GM19468 (cell line): ENCODE measurements at regions not wholly inside any gene's neighbourhood (a gene's known extent, or its start where the extent isn't known, plus 50 kb on each side); places are given as distances from the start of the nearest gene placed in this dataset.
A peak's percentile ranks its signal among the peaks of the same experiment; 100 is the strongest.
"Not testable (repeated sequence)": the region's sequence is repeated elsewhere in the genome, so short reads cannot be mapped to it uniquely, and the experiment has no call there.

Source experiments
- ATAC-seq: cut with Tn5 transposase; IDR thresholded peaks from one replicate; pipeline ENCODE4 v1.9.1; 2021; ENCODE audit warnings: mild to moderate bottlenecking, moderate library complexity, moderate number of reproducible peaks; ENCODE audit not compliant: unreplicated experiment; ENCODE audit errors: extremely low read depth

- no peak for ATAC-seq
Observed at GRCh38 chr3:87796843-87797185, 262.0 kb downstream of the CGGBP1 start.

GRCh38 chr3:87796137-87796842 lies 262.5 kb downstream of the CGGBP1 start:
- ATAC-seq = no peak

DNA sequence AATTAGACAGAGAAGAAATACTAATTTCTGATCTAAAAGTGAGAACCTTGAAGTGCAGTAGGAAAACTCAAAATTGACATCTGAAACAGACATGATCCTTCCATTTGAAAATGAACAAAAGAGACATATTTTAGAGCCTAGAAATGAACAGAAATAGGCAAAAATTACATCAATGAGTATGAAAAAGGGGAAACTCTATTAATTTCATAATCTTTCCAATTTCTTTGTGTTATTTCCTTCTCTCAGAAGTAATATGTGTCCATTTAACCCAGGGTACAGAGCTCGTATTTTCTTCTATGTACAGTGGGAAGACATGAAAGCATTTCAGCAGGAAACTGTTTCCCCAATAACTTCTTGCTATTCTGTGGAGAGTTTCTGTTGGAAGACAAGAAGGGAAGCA lies 263.1 kb downstream of the CGGBP1 start:
- ATAC-seq = no peak

DNA sequence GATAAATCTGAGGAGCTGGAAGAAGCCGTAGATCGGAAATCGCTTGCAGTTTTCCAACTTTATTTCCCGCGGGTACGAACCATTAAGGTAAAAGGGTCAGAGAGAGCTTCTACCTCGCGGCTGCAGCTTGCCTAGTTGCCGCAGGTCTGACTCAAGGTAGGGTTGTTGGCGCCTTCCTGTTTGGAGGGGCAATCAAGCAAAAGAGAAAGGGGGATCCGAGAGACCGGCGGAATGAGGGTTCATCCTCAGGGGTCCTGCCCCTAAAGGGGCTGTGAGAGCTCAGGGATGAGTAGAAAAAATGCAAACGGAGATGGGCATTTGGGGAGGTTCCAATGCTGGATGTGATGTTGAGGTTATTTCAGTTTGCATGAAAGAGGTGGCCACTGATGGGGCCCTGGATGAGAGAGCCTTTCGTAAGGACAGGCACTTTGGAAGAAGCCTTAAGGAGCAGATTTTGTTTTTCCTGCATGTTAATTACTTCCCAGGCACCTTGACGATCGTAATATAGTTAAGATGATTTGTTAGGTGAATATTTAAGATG lies 265.4 kb downstream of the CGGBP1 start:
- ATAC-seq = no peak

DNA sequence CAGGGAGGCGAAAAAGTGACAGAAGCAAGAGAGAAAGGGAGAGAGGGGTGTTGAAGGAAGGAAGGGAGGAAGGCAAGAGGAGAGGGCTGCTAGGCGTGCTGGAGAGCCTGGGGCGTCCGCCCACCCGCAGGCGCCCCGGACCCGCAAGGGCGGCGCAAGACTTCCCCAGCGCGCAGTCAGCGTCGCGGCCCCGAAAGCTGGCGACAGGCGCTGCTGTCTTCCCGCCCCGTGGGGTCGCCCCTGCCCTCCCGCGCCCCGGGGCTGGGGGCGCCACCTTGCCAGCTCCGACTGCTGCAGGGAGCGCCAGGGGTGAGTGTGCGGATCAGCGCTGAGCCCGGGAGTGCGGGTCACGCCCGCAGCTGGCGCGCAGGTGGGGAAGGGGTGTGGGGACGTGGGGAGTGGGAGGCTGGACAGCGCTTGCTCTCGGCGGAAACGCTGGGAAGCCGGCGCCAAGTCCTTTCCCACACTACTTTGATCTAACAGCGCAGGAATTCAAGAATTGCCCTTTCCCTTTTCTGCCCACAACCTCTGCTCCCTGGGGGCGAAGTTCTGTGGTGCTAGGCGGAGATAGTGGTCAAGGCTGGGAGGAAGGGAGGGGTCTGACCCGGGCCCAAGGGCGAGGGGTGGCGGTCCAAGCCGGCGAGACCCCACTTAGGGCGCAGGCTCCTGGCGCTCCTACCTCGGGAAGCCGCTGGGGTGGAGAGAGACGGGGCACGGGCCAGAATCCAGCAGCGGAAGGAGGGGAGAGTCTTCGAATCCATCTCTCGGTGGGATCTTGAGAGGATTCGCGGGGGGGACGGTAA lies 266.1 kb downstream of the CGGBP1 start, which contains the start of gene HTR1F:
TSS of gene HTR1F (plus strand) at position 173 of the 803 bp plus-strand sequence.
- no peak for ATAC-seq

DNA sequence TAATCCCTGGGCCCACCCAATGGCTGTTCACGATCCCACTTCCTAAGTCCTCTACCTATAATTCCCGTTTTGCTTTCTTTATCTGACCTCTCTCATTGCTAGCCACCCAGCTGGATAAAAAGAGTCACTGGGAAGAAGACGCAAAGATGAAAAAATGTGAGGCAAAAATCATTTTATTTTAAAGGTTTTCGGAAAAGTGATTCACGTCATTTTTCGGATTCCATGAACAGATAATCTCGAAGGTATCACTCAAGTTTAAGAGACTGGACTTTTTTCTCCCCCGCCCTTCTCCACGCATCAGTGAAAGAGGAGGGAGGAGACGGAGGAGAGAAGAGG lies 266.6 kb downstream of the CGGBP1 start:
- ATAC-seq = no peak

- ATAC-seq = no peak
Observed at GRCh38 chr3:87791248-87792027, 267.4 kb downstream of the CGGBP1 start.

DNA sequence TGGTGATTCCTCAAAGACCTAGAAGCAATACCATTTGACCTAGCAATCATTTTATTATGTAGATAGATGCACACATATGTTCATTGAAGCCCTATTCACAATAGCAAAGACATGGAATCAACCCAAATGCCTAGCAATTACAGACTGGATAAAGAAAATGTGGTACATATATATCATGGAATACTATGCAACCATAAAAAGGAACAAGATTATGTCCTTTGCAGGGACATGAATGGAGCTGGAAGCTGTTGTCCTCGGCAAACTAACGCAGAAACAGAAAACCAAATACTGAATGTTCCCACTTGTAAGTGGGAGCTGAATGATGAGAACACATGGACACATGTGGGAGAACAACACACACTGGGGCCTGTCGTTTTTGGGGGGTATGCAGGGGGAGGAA lies 269.8 kb downstream of the CGGBP1 start:
- not testable (repeated sequence) for ATAC-seq

DNA sequence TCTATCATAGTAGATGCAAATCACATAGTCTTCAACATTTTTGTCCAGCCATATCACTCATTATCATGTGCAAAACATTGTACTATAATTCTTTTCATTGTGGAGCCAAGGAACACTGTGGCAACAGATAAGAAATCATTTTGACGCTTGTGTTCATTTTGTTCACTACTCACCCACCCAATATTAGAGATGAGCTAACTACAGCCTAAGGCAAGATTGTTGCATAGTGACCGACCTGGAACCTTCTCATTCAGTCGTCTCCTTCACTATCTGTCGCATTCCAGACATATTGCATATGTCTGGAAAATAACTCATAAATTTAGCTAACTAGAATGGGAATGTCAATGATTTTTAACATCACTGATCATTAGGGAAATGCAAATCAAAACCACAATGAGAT lies 270.3 kb downstream of the CGGBP1 start:
- ATAC-seq = no peak

DNA sequence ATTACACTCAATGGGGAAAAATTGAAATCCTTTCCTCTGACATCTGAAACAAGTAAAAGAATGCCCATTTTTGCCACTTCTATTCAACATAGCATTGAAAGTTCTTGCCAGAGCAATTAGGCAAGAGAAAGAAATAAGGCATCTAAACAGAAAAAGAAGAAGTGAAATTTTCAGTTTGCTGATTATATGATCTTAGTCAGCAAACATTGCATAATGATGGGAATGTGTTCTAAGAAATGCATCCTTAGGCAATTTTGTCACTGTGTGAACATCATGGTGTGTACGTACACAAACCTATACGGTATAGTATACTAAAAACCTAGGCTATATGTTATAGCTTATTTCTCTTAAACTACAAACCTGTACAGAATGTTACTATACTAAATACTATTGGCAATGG lies 278.0 kb downstream of the CGGBP1 start:
- no peak for ATAC-seq

DNA sequence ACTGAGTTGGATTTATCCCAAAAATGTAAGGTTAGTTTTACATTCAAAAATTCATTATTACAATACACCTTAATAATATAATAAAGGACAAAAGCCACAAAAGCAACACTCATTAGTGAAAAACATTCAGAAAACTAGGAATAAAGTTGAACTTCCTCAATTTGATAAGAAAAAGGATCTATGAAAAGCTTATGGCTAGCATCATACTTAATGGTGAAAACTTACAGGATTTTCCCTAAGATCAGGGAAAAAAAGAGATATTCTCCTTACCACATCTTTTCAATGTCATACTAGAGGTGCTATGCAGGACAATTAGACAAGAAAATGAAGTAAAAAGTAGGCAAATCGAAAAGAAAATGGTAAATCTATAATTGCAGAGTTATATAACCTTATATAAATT lies 279.9 kb downstream of the CGGBP1 start:
- no peak for ATAC-seq

DNA sequence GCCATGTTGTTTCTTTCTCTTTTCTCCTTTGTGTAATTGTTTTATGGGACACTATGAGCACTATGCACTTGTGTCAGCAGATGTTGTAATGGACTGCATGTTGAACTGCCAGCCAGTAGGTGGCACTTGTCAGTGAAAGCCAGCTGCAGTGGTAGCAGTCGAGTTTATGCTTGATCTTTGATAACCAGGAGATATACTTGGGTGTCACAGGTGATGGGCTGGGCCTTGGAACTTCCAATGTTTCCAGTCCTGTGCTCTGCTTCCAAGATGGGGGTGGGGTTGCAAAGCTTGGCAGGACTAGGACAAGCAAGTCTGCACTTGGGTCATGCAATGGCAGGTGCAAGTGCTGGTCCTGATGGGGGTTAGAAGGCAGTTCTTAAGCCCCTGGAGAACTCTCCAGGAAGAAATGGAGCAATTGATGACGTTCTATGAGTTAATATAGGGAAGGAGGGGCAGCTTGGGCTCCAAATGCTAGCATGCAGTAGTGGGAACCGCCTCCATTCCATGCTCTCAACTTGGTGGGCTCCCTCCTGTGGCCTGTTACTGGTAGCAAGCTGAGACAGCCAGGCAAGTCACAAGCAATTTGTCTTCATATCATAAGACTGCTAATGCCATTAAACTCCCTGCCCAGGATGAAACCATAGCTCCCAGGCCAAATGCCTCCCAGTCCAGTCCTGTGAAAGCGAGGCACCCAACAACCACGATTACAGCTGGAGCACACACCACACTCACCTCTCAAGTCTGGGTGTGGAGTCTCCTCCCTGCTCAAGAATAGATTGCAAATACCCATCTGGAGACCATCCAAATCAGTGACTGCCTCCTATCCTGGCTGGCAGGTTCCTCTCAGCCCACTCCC lies 287.2 kb downstream of the CGGBP1 start:
- peak; percentile 87 for ATAC-seq

- no peak for ATAC-seq
Observed at GRCh38 chr3:87766721-87767120, 292.1 kb downstream of the CGGBP1 start.

DNA sequence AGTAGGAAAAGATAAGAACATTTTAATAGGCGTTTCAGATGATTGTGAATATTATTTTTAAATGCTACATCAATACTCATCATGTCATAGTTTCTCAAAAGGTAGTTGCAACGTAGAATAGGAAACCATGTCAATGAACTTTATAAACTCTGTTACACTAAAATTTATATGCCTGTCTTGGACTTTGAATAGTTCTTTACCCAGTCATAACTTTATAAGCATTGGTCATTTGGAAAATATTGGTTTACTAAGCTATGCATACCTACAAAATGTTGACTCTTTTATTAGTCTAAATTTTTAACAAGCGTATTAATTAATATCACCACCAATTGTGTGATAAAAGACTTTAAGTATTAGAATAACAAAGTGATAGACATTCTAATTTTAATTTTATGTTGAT lies 293.5 kb downstream of the CGGBP1 start:
- no peak for ATAC-seq

GRCh38 chr3:87761795-87762194 lies 297.0 kb downstream of the CGGBP1 start:
- ATAC-seq = no peak

DNA sequence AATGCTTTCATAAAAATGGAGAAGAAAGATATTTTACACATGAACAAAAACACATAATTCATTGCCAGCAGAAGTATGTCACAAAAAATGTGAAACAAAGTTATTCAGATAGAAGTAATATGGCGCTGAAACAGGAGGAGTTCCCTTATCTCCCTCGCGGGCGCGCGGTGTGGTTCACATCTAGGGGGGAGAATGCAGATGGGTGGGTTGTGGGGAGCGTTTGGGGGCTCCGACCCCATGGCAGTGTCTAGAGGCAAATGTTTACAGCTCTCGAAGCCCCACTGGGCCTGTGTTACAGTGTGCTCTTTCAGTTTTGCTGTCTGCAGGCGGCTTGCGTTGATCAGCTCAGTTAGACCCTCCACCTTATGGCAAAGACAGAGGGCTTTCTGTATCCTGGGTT lies 297.5 kb downstream of the CGGBP1 start:
- no peak for ATAC-seq

DNA sequence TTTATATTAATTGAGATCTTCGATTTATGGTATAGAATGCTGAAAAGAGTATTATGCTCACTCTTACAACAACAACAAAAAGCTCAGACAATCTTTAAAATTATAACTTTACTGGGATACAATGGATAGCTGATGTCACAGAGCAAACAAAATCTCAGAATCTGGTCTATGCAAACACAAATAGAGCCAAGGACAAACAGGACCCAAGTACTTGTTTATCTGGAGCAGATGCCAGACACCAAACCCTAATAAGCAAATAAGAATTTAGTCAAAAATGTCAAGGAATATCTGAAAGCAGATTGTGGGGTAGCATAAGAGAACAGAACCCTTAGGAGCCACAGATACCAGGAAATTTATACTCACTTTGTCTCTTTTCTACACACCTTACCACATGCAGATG lies 302.2 kb downstream of the CGGBP1 start:
- ATAC-seq = no peak

- no peak for ATAC-seq
Observed at GRCh38 chr3:87755852-87756251, 303.0 kb downstream of the CGGBP1 start.

DNA sequence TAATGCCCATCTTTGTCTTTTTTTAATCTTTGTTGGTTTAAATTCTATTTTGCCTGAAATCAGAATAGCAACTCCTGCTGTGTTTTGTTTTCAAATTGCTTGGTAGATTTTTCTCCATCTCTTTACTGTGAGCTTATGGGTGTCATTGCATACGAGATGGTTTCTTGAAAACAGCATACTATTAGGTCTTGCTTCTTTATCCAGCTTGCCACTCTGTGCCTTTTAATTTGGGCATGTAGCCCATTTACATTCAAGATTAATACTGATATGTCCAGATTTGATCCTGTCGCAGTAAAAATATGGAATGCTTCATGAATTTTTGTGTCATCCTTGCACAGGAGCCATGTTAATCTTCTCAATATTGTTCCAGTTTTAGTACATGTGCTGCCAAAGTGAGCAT lies 316.6 kb downstream of the CGGBP1 start:
- no peak for ATAC-seq

GRCh38 chr3:87740894-87741293 lies 317.9 kb downstream of the CGGBP1 start:
- ATAC-seq = not testable (repeated sequence)
